SH-SY5Y (cell line): ENCODE measurements at regions not wholly inside any gene's neighbourhood (a gene's known extent, or its start where the extent isn't known, plus 50 kb on each side); places are given as distances from the start of the nearest gene placed in this dataset.

Experiments used
- GATA2 ChIP-seq: IDR thresholded peaks from 2 replicates; pipeline ENCODE4 v1.6.1; 2011; ENCODE audit warnings: mild to moderate bottlenecking, low read depth, low read length
- GATA3 ChIP-seq: IDR thresholded peaks from 2 replicates; pipeline ENCODE4 v1.6.1; 2011; ENCODE audit warnings: low read depth, mild to moderate bottlenecking, low read length, moderate library complexity

DNA sequence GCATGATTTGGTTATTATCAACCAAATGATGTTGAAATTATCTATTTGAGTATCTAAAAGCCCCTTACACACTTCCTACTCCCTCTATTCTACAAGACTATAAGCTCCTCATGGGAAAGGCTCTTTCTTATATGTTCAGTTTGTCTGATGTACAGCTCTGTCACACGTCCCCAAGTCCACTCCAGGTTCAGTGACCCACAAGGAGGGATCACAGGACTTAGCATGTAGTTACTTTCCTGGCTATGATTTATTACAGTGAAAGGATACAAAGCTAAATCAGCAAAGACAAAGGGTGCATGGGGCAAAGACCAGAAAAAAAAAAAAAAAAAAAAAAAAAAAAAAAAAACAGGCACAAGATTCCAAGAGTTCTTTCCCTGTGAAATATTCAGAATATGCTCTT, 125.6 kb upstream of the TMEM106B start:
- TF ChIP-seq GATA2 (no peak), GATA3 (no peak)
